GM19324 (cell line): ENCODE measurements at regions not wholly inside any gene's neighbourhood (a gene's known extent, or its start where the extent isn't known, plus 50 kb on each side); places are given as distances from the start of the nearest gene placed in this dataset.

Experiments used
- ATAC-seq: cut with Tn5 transposase; IDR thresholded peaks from one replicate; pipeline ENCODE4 v1.9.1; 2021; ENCODE audit warnings: mild to moderate bottlenecking, moderate library complexity; ENCODE audit not compliant: unreplicated experiment, low FRiP score

- no peak for ATAC-seq
Observed at GRCh38 chr14:29098656-29099055, 332.1 kb downstream of the FOXG1 start.

GRCh38 chr14:29102266-29102665, 335.7 kb downstream of the FOXG1 start:
- no peak for ATAC-seq

- ATAC-seq: no peak
Observed at GRCh38 chr14:29102996-29103395, 336.4 kb downstream of the FOXG1 start.

GRCh38 chr14:29108908-29109307, 342.3 kb downstream of the FOXG1 start:
- no peak for ATAC-seq

- ATAC-seq: no peak
Observed at GRCh38 chr14:29109589-29109988, 343.0 kb downstream of the FOXG1 start.

- no peak for ATAC-seq
Observed at GRCh38 chr14:29111554-29111953, 345.0 kb downstream of the FOXG1 start.

- ATAC-seq: no peak
Observed at GRCh38 chr14:29123017-29123416, 356.4 kb downstream of the FOXG1 start.

GRCh38 chr14:29126361-29126760, 359.8 kb downstream of the FOXG1 start:
- no peak for ATAC-seq

GRCh38 chr14:29126865-29127264, 360.3 kb downstream of the FOXG1 start:
- ATAC-seq: no peak

- no peak for ATAC-seq
Observed at GRCh38 chr14:29140016-29140415, 373.4 kb downstream of the FOXG1 start.

- ATAC-seq: no peak
Observed at GRCh38 chr14:29144621-29145020, 378.0 kb downstream of the FOXG1 start.

GRCh38 chr14:29148221-29148620, 381.6 kb downstream of the FOXG1 start:
- ATAC-seq: no peak

- ATAC-seq: no peak
Observed at GRCh38 chr14:29149798-29150197, 383.2 kb downstream of the FOXG1 start.

GRCh38 chr14:29150659-29151058, 384.1 kb downstream of the FOXG1 start:
- no peak for ATAC-seq

GRCh38 chr14:29156096-29156495, 389.5 kb downstream of the FOXG1 start:
- no peak for ATAC-seq

GRCh38 chr14:29161593-29161992, 395.0 kb downstream of the FOXG1 start:
- ATAC-seq: no peak

- no peak for ATAC-seq
Observed at GRCh38 chr14:29163109-29163508, 396.5 kb downstream of the FOXG1 start.

GRCh38 chr14:29165431-29165830, 398.8 kb downstream of the FOXG1 start:
- ATAC-seq: no peak

GRCh38 chr14:29166507-29166906, 399.9 kb downstream of the FOXG1 start:
- ATAC-seq: no peak

GRCh38 chr14:29168149-29168548, 401.6 kb downstream of the FOXG1 start:
- no peak for ATAC-seq

GRCh38 chr14:29169408-29169807, 402.8 kb downstream of the FOXG1 start:
- no peak for ATAC-seq

GRCh38 chr14:29175706-29176105, 409.1 kb downstream of the FOXG1 start:
- no peak for ATAC-seq

- no peak for ATAC-seq
Observed at GRCh38 chr14:29176876-29177275, 410.3 kb downstream of the FOXG1 start.
